HG03196 (cell line): ENCODE measurements at regions not wholly inside any gene's neighbourhood (a gene's known extent, or its start where the extent isn't known, plus 50 kb on each side); places are given as distances from the start of the nearest gene placed in this dataset.
"Not testable (repeated sequence)": the region's sequence is repeated elsewhere in the genome, so short reads cannot be mapped to it uniquely, and the experiment has no call there.

ENCODE experiments used
- ATAC-seq: cut with Tn5 transposase; IDR thresholded peaks from one replicate; pipeline ENCODE4 v1.9.1; 2021; ENCODE audit not compliant: unreplicated experiment

GRCh38 chr16:72729552-72729951, 318.4 kb downstream of the ZFHX3 start:
- not testable (repeated sequence) for ATAC-seq

DNA sequence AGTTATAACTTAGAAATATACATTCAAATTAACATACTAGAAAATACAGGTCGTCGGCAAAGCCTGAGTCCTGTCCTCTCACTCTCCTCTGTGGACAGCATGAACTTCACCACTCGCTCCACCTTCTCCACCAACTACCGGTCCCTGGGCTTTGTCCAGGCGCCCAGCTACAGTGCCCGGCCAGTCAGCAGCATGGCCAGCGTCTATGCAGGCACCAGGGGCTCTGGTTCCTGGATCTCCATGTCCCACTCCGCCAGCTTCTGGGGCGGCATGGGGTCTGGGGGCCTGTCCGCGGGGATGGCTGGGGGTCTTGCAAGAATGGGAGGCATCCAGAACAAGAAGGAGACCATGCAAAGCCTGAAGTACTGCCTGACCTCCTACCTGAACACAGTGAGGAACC, 319.4 kb downstream of the ZFHX3 start:
- ATAC-seq, result no peak

DNA sequence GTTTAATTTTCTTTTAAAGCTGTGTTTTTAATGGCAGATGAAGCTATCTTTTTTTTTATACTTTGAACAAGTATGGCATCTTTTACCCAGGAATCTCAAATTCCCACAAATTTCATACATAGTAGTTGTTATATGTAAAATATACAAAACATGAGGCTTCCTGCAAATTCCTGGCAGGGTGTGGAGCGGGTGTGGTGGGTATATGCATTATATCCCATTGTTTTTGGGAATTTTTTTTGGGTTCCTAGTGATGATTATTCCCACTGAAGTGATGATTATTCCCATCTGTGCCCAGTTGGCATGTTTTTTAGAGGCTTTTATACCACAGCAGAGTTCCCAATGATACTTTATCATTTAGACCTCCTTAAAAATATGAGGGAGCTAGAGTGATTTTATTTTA, 320.4 kb downstream of the ZFHX3 start:
- no peak for ATAC-seq

DNA sequence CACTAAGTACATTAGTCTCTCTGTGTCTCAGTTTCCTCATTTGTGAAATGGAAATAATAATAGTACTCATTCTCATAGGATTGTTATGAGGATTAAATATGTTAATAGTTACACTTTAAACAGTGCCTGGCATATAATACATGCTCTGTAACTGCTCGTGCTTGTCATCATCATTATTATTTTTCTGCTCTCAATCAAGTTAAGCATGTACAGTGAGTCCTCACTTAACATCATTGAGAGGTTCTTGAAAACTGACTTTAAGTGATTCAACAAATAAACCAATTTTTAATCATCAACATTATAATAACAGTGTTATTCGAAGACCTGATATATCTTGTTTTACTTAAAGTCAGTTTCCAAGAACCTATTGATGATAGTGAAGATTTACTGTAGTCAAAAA, 322.3 kb downstream of the ZFHX3 start:
- no peak for ATAC-seq

DNA sequence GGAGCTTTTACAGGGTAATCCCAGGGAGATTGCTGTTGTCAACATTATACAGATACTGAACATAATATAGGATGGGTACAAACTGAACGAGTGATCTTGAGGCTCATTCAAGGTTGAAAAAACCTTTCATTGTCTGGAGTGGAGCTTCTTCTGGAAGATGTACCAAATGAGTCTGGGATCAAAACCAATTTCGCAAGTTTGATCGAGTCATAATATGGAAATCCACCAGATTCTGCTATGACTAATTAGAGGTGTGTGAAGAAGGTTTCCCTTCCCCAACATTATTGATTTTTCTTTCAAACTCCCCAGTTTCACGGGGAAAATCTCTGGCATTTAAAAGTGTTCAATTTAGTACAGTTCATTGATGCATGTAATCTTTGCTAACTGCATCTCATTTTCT, 324.1 kb downstream of the ZFHX3 start:
- ATAC-seq, result no peak

GRCh38 chr16:72722552-72722951, 325.4 kb downstream of the ZFHX3 start:
- ATAC-seq, result no peak

DNA sequence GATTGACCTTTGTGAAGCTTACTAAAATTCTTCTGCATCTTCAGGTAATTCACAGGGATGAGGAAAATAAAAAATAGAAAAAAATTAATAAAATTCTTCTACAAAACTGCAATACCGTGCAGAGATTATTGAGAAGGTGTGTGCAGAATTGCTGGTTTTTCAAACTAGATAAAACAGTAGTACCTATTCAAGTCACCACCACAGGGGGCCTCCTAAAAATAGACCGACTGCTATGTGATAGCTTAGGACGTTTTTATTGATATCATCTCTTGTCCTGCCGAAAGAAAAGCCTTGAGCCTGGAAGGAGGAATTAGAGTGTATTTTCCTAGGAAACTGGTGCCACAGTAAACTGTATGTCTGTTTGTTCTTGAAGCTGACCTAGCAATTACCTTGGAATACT, 325.9 kb downstream of the ZFHX3 start:
- ATAC-seq, result no peak

GRCh38 chr16:72715267-72715666, 332.7 kb downstream of the ZFHX3 start:
- no peak for ATAC-seq

DNA sequence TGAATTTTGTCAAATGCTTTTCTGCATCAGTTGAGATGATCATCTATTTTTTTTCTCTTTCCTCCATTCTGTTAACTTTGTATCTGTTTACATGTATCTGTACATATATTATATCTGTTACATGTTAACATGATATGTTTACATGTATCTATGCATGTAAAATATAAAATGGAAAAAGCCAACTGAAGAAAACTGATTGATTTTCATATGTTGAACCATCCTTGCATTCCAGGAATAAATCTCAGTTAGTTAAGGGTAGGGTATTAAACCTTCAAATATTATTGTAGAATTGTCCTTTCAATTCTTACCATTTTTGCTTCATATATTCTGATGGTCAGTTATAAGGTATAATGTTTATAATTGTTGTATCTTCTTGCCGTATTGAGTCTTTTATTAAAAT, 336.1 kb downstream of the ZFHX3 start:
- ATAC-seq, result no peak

DNA sequence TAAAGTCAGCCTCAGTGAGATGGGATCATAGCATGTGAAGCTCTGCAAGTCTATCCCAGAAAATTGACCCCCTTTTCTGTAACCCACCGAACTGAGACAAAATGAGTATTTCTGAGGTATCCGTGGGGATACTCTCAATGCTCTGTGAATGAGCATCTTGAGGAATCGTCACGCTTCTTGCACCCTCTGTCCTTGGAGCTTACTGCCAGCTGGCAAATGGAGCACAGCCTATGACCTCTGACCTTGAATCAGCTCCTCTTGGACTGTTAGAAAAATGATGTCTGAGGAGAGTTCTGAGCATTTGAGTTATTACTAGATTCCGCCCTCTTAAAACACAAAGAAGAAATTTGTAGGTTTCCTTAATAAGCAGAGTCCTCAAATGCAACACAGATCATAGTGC, 342.1 kb downstream of the ZFHX3 start:
- ATAC-seq, result no peak

DNA sequence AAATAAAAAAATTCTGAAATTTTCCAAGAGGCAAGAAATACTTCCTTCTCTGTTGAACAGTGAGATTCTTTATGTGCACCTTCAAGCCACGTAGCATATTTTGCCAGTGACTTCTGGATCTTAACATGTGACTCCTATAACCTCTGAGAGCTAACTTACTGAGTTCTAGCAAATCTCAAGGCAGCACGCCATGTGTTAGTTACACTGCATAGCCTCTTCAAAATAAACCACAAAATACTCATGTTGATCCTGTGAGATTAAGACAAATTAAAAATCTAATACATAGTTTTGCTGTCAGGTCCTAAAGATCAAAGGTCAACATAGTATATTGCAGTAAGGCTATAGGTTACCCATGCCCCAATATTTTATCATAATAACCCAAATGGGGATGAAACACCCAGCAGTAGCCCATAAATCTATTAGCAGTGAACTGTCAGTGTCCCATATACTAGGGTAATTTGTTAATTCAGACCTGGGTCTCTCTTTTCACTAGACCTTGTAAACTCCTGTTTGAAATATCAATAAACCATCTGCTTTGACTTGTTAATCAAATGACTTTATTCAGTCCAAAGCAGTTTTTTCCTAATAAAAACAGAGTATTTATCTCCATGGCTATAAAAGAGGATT, 343.1 kb downstream of the ZFHX3 start:
- ATAC-seq, result no peak

DNA sequence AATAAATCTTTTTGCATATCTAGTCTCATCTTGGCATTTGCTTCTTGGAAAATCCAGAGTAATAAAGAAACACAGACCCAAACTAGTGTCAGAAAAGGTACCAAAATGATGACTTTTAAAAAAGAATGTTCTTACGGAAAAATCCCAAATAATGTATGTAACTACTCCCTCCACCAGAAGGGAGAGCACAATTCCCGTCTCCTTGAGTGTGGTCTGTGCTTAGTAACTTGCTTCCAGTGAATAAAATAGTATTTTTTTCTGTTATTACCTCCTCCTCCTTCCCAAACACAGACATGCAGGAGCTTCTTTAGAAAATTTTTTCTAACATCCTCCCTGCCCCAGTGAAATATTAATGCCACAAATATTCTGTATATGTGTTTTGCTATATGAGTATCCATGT, 358.1 kb downstream of the ZFHX3 start:
- no peak for ATAC-seq

- ATAC-seq, result no peak
Observed at GRCh38 chr16:72680732-72681131, 367.2 kb downstream of the ZFHX3 start.

DNA sequence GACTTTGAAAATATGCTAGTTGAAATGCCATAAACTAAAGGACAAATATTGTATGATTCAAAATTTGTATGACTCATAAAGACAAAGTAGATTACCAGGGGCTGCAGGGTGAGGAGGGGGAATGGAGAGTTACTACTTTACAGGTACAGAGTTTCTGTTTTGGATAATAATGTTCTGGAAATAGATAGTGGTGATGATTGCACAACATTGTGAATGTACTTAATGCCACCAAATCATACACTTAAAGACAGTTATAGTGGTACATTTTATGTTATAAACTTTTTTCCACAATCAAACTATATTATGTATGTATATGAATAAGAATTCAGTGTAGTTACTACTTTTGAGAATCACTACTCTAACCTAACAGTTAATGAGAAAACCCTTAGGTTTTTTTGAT, 368.1 kb downstream of the ZFHX3 start:
- ATAC-seq, result no peak

DNA sequence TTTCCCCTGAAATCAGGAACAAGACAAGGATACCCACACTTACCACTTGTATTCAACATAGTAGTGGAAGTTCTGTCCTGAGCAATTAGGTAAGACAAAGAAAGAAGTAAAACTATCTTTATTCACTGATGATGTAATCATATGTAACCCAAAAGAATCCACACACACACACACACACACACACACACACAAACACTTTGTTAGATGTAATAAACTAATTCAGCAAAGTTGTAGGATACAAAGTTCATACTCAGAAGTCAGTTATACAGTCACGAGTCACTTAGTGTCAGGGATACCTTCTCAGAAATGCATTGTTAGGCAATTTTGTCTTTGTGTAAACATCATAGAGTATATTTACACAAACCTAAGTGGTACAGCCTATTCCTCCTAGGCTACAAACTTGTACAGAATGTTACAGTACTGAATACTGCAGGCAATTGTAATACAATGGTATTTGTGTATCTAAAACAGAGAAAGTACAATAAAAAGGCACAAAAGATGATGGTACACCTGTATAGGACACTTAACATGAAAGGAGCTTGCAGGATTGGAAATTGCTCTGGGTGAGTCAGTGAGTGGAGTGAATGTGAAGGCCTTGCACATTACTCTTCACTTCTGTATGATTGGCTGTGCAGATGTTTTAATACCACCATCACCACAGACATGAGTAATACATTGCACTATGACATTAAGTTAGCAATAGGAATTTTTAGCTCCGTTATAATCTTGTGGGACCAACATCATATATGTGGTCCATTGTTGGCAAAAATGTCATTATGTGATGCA, 370.1 kb downstream of the ZFHX3 start:
- no peak for ATAC-seq

- no peak for ATAC-seq
Observed at GRCh38 chr16:72673118-72673517, 374.8 kb downstream of the ZFHX3 start.

GRCh38 chr16:72666267-72666666, 381.7 kb downstream of the ZFHX3 start:
- no peak for ATAC-seq

- no peak for ATAC-seq
Observed at GRCh38 chr16:72665701-72666100, 382.2 kb downstream of the ZFHX3 start.

GRCh38 chr16:72664509-72665408, 383.2 kb downstream of the ZFHX3 start:
- ATAC-seq, result peak; percentile 99

DNA sequence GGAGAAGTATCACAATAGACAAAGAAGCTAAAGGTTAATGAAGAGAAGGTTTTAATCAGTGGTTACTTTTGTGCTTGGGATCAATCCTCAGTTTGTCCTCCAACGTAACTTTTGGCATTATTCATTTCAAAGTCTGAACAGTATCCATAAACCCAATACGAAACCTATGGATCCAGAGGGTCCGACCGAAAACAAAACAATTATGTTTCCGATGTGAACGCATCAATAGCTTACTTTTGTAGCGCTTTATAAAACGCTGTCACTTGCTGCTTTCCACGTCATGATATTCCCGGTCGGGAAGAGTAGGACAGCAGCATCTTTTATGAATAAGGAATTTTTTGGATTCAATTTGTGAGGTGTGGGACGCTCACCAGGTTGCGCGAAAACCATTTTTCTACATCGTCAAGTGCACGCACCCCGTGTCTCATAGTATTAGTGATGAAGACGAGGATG, 383.8 kb downstream of the ZFHX3 start:
- ATAC-seq, result no peak

- no peak for ATAC-seq
Observed at GRCh38 chr16:72658888-72659717, 388.8 kb downstream of the ZFHX3 start.
